ENCODE measurements at regions not wholly inside any gene's neighbourhood (a gene's known extent, or its start where the extent isn't known, plus 50 kb on each side); places are given as distances from the start of the nearest gene placed in this dataset.
A peak's percentile ranks its signal among the peaks of the same experiment; 100 is the strongest.

- TF ChIP-seq, protein P1, sequence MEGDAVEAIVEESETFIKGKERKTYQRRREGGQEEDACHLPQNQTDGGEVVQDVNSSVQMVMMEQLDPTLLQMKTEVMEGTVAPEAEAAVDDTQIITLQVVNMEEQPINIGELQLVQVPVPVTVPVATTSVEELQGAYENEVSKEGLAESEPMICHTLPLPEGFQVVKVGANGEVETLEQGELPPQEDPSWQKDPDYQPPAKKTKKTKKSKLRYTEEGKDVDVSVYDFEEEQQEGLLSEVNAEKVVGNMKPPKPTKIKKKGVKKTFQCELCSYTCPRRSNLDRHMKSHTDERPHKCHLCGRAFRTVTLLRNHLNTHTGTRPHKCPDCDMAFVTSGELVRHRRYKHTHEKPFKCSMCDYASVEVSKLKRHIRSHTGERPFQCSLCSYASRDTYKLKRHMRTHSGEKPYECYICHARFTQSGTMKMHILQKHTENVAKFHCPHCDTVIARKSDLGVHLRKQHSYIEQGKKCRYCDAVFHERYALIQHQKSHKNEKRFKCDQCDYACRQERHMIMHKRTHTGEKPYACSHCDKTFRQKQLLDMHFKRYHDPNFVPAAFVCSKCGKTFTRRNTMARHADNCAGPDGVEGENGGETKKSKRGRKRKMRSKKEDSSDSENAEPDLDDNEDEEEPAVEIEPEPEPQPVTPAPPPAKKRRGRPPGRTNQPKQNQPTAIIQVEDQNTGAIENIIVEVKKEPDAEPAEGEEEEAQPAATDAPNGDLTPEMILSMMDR (IDR thresholded peaks at IDR 0.05; ENCODE audit: low read depth, low read length, poor library complexity, severe bottlenecking), result peak; percentile 43
- TF ChIP-seq EZH2phosphoT487 (IDR thresholded peaks at IDR 0.05; ENCODE audit: borderline replicate concordance, low read length), result no peak
- Histone ChIP-seq H3K79me2 (ENCODE audit: control insufficient read depth, low read length) (no peaks in the 10 kb centered on the region), H3K4me1 (ENCODE audit: control insufficient read depth, low read length) (no peaks in the 10 kb centered on the region), H3K4me2 (ENCODE audit: low read length) (no peak overlapping the region), H3K4me3 (ENCODE audit: low read length) (no peak overlapping the region), H3K36me3 (ENCODE audit: control insufficient read depth, low read length) (no peaks in the 10 kb centered on the region), H3F3A (ENCODE audit: control insufficient read depth, insufficient read depth) (no peaks in the 10 kb centered on the region), H3K9me2 (replicated peaks; ENCODE audit: control insufficient read depth, low read length) (no peaks in the 10 kb centered on the region), H3K27ac (ENCODE audit: low read depth, low read length) (no peak overlapping the region), H4K20me1 (ENCODE audit: control insufficient read depth, insufficient read depth, low read depth, low read length) (no peaks in the 10 kb centered on the region), H3K27me3 (ENCODE audit: control insufficient read depth, low read length) (no peaks in the 10 kb centered on the region), H3K9me3 (ENCODE audit: control insufficient read depth, insufficient read depth, low read length) (no peaks in the 10 kb centered on the region)
Measured at GRCh38 chr4:66688674-66689073, 856.6 kb downstream of the CENPC start.

DNA sequence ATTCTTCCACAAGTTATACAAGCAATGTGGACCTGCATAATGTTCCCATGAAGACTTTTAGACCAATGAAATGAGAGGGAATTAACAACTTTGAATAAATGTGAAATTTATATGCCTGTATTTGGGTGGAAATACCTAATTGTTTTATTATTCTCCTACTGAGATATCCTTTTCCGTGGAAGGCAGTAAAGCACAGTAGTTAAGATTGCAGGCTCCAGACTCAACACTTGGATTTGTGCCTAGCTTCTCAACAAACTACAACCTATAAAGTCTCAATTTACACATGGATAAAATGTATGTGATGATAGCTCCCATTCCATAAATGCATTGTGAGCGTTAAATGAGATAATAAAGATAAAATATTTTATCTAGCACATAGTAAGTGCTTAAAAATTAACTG, 857.8 kb downstream of the CENPC start:
- H3K79me2 ChIP-seq (ENCODE audit: control insufficient read depth, low read length), result no peaks in the 10 kb centered on the region

GRCh38 chr4:66681962-66682361, 863.3 kb downstream of the CENPC start:
- H3F3A ChIP-seq (ENCODE audit: control insufficient read depth, insufficient read depth), result no peaks in the 10 kb centered on the region
- H3K79me2 ChIP-seq (ENCODE audit: control insufficient read depth, low read length), result no peaks in the 10 kb centered on the region
- no peak overlapping the region for H3K27ac ChIP-seq (ENCODE audit: low read depth, low read length)
- TF ChIP-seq EZH2phosphoT487 (IDR thresholded peaks at IDR 0.05; ENCODE audit: borderline replicate concordance, low read length), result no peak
- TF ChIP-seq, protein P1 (IDR thresholded peaks at IDR 0.05; ENCODE audit: low read depth, low read length, poor library complexity, severe bottlenecking), result no peak
- no peaks in the 10 kb centered on the region for H3K27me3 ChIP-seq (ENCODE audit: control insufficient read depth, low read length)
- 0 out of 2 replicates have a peak, but pooled peaks cover 3% of the 10 kb centered on the region for H3K9me3 ChIP-seq (ENCODE audit: control insufficient read depth, insufficient read depth, low read length)
- no peaks in the 10 kb centered on the region for H3K36me3 ChIP-seq (ENCODE audit: control insufficient read depth, low read length)
- H4K20me1 ChIP-seq (ENCODE audit: control insufficient read depth, insufficient read depth, low read depth, low read length), result no peaks in the 10 kb centered on the region
- no peaks in the 10 kb centered on the region for H3K9me2 ChIP-seq (replicated peaks; ENCODE audit: control insufficient read depth, low read length)
- H3K4me3 ChIP-seq (ENCODE audit: low read length), result no peak overlapping the region
- no peaks in the 10 kb centered on the region for H3K4me1 ChIP-seq (ENCODE audit: control insufficient read depth, low read length)
- H3K4me2 ChIP-seq (ENCODE audit: low read length), result no peak overlapping the region

More for the DNA sequence above, 857.8 kb downstream of the CENPC start:
- no peaks in the 10 kb centered on the region for H3F3A ChIP-seq (ENCODE audit: control insufficient read depth, insufficient read depth)
- H3K4me2 ChIP-seq (ENCODE audit: low read length), result no peak overlapping the region
- H3K9me3 ChIP-seq (ENCODE audit: control insufficient read depth, insufficient read depth, low read length), result no peaks in the 10 kb centered on the region
- H3K9me2 ChIP-seq (replicated peaks; ENCODE audit: control insufficient read depth, low read length), result no peaks in the 10 kb centered on the region
- H3K36me3 ChIP-seq (ENCODE audit: control insufficient read depth, low read length), result no peaks in the 10 kb centered on the region
- no peak overlapping the region for H3K4me3 ChIP-seq (ENCODE audit: low read length)
- no peaks in the 10 kb centered on the region for H3K4me1 ChIP-seq (ENCODE audit: control insufficient read depth, low read length)
- TF ChIP-seq, protein P1 (IDR thresholded peaks at IDR 0.05; ENCODE audit: low read depth, low read length, poor library complexity, severe bottlenecking), result no peak
- no peak for TF ChIP-seq EZH2phosphoT487 (IDR thresholded peaks at IDR 0.05; ENCODE audit: borderline replicate concordance, low read length)
- H4K20me1 ChIP-seq (ENCODE audit: control insufficient read depth, insufficient read depth, low read depth, low read length), result no peaks in the 10 kb centered on the region
- no peaks in the 10 kb centered on the region for H3K27me3 ChIP-seq (ENCODE audit: control insufficient read depth, low read length)
- no peak overlapping the region for H3K27ac ChIP-seq (ENCODE audit: low read depth, low read length)
